Upper lobe of right lung (tissue), 1 donor: ENCODE measurements at regions not wholly inside any gene's neighbourhood (a gene's known extent, or its start where the extent isn't known, plus 50 kb on each side); places are given as distances from the start of the nearest gene placed in this dataset.

ENCODE experiments used
- ATAC-seq: fragments of 200-7000 bp; cut with Tn5 transposase; one replicate; pipeline ENCODE4 v1.9.1; 2020; ENCODE audit warnings: mild to moderate bottlenecking, moderate library complexity
- DNase-seq: peaks from one replicate; pipeline ENCODE4 v3.0.0-alpha.2; 2020
- H3K27ac ChIP-seq: fragments of 200-600 bp; one replicate; pipeline ENCODE4 v1.8.0; 2022
- H3K27me3 ChIP-seq: fragments of 200-600 bp; one replicate; pipeline ENCODE4 v1.8.0; 2022; ENCODE audit warnings: mild to moderate bottlenecking
- H3K36me3 ChIP-seq: fragments of 200-600 bp; one replicate; pipeline ENCODE4 v1.8.0; 2022
- H3K4me1 ChIP-seq: fragments of 200-600 bp; one replicate; pipeline ENCODE4 v1.8.0; 2022
- H3K4me3 ChIP-seq: fragments of 200-600 bp; one replicate; pipeline ENCODE4 v1.8.0; 2022; ENCODE audit warnings: mild to moderate bottlenecking
- H3K9me3 ChIP-seq: fragments of 200-600 bp; one replicate; pipeline ENCODE4 v1.8.0; 2022
- intact Hi-C: fragments of 100-400 bp; cut with DNase I; formaldehyde crosslinking; loops from one replicate; pipeline ENCODE4 v1.11.0; 2022
- TF ChIP-seq, protein P1 (sequence below): fragments of 200-600 bp; IDR thresholded peaks from one replicate; pipeline ENCODE4 v1.8.0; 2022; ENCODE audit warnings: antibody characterized with exemption
- donor health status: DM: no; HTN: yes; CAD: no; lungs with severe emphysema.

DNA sequence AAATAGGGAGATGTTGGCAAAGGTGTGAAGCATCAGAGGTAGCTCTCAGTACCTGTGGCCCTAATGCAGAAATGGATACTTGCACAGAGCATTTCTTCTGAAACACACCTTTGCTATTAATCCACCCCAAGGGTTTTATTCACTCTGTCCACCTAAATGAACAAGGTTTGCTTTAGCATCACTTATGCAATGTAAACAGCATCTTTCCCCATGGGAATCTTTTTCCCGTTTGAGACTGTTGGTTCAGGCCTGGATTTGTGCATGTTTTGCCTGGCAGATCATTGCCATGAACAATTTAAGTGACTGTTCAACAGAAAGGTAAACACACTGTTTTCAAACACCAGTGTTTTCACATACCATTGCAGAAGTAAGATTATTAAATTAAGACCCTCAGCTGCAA is 508.3 kb downstream of the SOX2 start:
- Histone ChIP-seq H3K36me3 (no peaks in the 10 kb centered on the region), H3K9me3 (no peaks in the 10 kb centered on the region), H3K27ac (no peak overlapping the region), H3K27me3 (no peaks in the 10 kb centered on the region), H3K4me3 (no peak overlapping the region), H3K4me1 (no peaks in the 10 kb centered on the region)
- intact Hi-C loops: no loop called here
- TF ChIP-seq, protein P1, sequence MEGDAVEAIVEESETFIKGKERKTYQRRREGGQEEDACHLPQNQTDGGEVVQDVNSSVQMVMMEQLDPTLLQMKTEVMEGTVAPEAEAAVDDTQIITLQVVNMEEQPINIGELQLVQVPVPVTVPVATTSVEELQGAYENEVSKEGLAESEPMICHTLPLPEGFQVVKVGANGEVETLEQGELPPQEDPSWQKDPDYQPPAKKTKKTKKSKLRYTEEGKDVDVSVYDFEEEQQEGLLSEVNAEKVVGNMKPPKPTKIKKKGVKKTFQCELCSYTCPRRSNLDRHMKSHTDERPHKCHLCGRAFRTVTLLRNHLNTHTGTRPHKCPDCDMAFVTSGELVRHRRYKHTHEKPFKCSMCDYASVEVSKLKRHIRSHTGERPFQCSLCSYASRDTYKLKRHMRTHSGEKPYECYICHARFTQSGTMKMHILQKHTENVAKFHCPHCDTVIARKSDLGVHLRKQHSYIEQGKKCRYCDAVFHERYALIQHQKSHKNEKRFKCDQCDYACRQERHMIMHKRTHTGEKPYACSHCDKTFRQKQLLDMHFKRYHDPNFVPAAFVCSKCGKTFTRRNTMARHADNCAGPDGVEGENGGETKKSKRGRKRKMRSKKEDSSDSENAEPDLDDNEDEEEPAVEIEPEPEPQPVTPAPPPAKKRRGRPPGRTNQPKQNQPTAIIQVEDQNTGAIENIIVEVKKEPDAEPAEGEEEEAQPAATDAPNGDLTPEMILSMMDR: no peak
- no peak for DNase-seq
- ATAC-seq: no peak

DNA sequence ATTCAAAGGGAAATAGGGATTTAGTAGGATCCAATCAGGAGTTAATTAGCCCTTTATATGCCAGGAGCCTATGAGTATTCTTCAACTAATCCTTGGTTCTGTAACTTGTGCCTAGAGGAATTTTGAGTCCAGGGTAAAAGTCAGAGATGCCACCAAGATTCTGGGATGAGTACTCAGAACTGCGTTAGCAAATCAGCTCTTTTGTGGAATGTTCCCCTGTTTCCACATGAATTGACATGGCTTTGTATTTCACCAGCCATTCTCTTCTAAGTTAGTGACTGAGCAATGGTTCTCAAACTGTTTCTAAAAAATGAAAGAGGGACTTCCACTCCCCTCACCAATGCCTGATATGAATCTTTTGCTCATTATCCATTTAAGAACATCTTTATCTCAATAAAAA is 508.7 kb downstream of the SOX2 start:
- Histone ChIP-seq H3K27me3 (no peaks in the 10 kb centered on the region), H3K36me3 (no peaks in the 10 kb centered on the region), H3K4me1 (no peaks in the 10 kb centered on the region), H3K4me3 (no peak overlapping the region), H3K9me3 (no peaks in the 10 kb centered on the region), H3K27ac (no peak overlapping the region)
- TF ChIP-seq, protein P1: no peak
- ATAC-seq: no peak
- DNase-seq: no peak
- intact Hi-C loops: no loop called here

DNA sequence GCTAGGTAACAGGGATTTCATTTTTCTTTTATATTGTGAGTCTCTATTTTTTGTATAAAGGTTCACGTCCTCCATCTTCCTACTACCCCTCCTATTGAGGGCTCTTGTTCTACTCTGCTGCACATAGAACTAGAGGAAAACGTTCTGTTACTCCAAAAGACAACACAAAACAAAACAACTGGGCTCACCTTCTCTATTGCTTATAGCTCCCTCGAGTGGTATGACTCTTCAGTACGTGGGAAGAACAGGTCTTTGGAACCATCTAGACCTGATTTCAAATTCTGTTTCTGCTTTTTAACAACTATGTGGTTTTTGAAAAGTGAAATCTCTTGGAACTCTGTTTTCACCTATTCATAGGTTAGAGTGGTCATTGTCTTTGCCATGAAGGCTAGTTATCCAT is 515.3 kb downstream of the SOX2 start:
- no peaks in the 10 kb centered on the region for H3K36me3 ChIP-seq
- H3K4me1 ChIP-seq: no peaks in the 10 kb centered on the region
- TF ChIP-seq, protein P1: no peak
- H3K27ac ChIP-seq: no peak overlapping the region
- ATAC-seq (no peak), DNase-seq (no peak)
- no peaks in the 10 kb centered on the region for H3K9me3 ChIP-seq
- no peaks in the 10 kb centered on the region for H3K27me3 ChIP-seq
- intact Hi-C loops: no loop called here
- no peak overlapping the region for H3K4me3 ChIP-seq

DNA sequence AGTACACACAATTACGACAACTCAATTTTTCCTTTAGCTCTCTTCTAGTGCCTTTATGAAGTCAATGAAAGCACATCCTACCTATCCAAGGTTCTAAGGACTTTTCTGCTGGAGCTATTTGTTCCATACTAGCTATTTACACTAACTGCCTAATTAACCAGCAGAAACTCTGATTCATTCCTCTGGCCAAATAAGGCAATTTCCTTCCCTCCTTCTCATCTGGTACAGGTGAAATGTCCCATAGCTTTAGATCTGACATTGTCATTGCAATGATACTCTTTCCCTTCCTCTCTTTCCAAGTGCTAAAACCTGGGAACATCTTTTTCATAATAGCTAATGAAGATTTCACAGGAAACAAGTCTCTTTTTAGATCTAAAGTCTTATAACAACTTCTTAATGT is 521.7 kb downstream of the SOX2 start:
- intact Hi-C loops: no loop called here
- no peak for ATAC-seq
- TF ChIP-seq, protein P1: no peak
- Histone ChIP-seq H3K4me1 (no peaks in the 10 kb centered on the region), H3K4me3 (no peak overlapping the region), H3K27ac (no peak overlapping the region), H3K36me3 (no peaks in the 10 kb centered on the region), H3K9me3 (no peaks in the 10 kb centered on the region), H3K27me3 (no peaks in the 10 kb centered on the region)
- no peak for DNase-seq

DNA sequence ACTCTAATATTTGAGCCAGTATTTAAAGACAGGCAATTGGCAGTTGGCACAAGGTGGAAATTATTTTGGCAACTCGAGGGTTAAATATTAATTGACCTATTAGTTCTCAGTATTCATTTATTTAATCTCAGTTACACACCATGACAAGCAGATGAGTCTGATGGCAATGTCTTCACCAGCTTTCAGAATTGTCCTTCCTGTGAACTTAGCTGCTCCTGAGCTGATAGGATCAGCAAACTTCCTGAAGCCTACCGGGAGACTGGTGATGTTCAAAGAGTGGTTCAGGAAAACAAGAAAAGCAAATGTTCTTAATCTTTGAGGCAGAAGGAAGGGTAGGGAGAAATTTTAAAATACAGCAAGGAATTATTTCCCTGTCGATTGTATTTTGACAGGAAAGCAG is 522.2 kb downstream of the SOX2 start:
- Histone ChIP-seq H3K27ac (no peak overlapping the region), H3K36me3 (no peaks in the 10 kb centered on the region), H3K4me3 (no peak overlapping the region), H3K4me1 (no peaks in the 10 kb centered on the region), H3K9me3 (no peaks in the 10 kb centered on the region), H3K27me3 (no peaks in the 10 kb centered on the region)
- TF ChIP-seq, protein P1: no peak
- ATAC-seq (no peak), DNase-seq (no peak)
- intact Hi-C loops: no loop called here

DNA sequence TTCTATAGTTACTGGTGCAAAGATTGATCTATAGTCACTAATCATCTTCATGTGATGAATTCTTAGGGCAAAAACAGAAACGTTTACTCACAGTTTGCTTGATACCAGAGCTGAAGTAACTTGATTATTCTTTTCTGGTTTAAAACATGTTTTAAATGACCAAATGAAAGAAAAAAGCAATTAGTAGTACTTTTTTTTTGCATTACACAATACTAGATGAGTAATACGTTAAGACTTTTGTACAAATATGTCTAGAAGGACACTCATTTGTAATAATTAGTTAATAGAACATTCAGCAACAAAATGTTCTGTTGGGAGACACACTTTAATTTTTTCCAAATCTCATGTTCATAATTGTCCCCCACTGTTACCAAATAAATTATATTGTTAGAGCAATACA is 523.2 kb downstream of the SOX2 start:
- H3K4me1 ChIP-seq: no peaks in the 10 kb centered on the region
- H3K27ac ChIP-seq: no peak overlapping the region
- no peak for DNase-seq
- no peak for ATAC-seq
- TF ChIP-seq, protein P1: no peak
- no peak overlapping the region for H3K4me3 ChIP-seq
- intact Hi-C loops: no loop called here
- H3K36me3 ChIP-seq: no peaks in the 10 kb centered on the region
- H3K9me3 ChIP-seq: no peaks in the 10 kb centered on the region
- H3K27me3 ChIP-seq: no peaks in the 10 kb centered on the region
